GM12878 (cell line): ENCODE measurements at regions not wholly inside any gene's neighbourhood (a gene's known extent, or its start where the extent isn't known, plus 50 kb on each side); places are given as distances from the start of the nearest gene placed in this dataset.

Source experiments
- ATAC-seq: fragments of 200-7000 bp; cut with Tn5 transposase; 3 replicates; pipeline ENCODE4 v1.9.1; 2020; ENCODE audit warnings: mild to moderate bottlenecking, moderate library complexity
- BruUV-seq: library from RNA; stranded (reverse); fragments of 400-500 nt; replicated peaks from 2 replicates; lab custom pipeline; 2021; lab: Mats Ljungman, UMichigan
- CTCF ChIA-PET: fragments of 300-600 bp; sonication (Branson Sonifier 250); formaldehyde crosslinking; extraction: SDS; loops from one replicate; lab custom pipeline; 2021; ENCODE audit warnings: inconsistent platforms; lab: Yijun Ruan, JAX
- POLR2A ChIA-PET: fragments of 350-600 bp; formaldehyde crosslinking; extraction: SDS; loops from one replicate; lab custom pipeline; 2021; ENCODE audit warnings: inconsistent platforms; lab: Charles Lee
- RAD21 ChIA-PET: fragments of 300-600 bp; sonication (Branson Sonifier 250); formaldehyde crosslinking; loops from one replicate; lab custom pipeline; 2023; ENCODE audit warnings: antibody characterized with exemption; ENCODE audit not compliant: unreplicated experiment; lab: Charles Lee
- SMC1A ChIA-PET: fragments of 300-600 bp; sonication (Branson Sonifier 250); formaldehyde crosslinking; loops from one replicate; lab custom pipeline; 2023; ENCODE audit not compliant: unreplicated experiment, uncharacterized antibody; lab: Charles Lee
- DNase-seq: peaks from one replicate; pipeline ENCODE4 v3.0.0-alpha.2; 2011; ENCODE audit warnings: low read depth, low spot score
- FAIRE-seq: peaks from 3 replicates; lab custom pipeline; 2011; peaks lifted over from hg19 to GRCh38; lab: Jason Lieb, UNC
- H2AFZ ChIP-seq: 2 replicates; pipeline ENCODE4 v1.6.0; 2011; ENCODE audit warnings: low read depth, low read length, control low read depth; ENCODE audit not compliant: control insufficient read depth
- H3K27ac ChIP-seq: 2 replicates; pipeline ENCODE4 v1.5.1; 2011; ENCODE audit warnings: control low read depth; ENCODE audit not compliant: control insufficient read depth, insufficient read depth
- H3K27me3 ChIP-seq, 2 experiments: replicated peaks in 1 of 2; 2 replicates each; pipeline versions ENCODE4 v1.6.0 to v1.6.1; 2011; ENCODE audit warnings: low read length in 1 of 2; ENCODE audit not compliant: control insufficient read depth in 2 of 2, insufficient read depth in 2 of 2
- H3K36me3 ChIP-seq, 2 experiments: 2 replicates each; pipeline ENCODE4 v1.5.1; 2011; ENCODE audit warnings: low read length in 1 of 2; ENCODE audit not compliant: control insufficient read depth in 2 of 2, insufficient read depth in 2 of 2
- H3K4me1 ChIP-seq: 2 replicates; pipeline ENCODE4 v1.6.1; 2011; ENCODE audit warnings: mild to moderate bottlenecking, low read length, moderate library complexity, mixed read lengths; ENCODE audit not compliant: control insufficient read depth, insufficient read depth
- H3K4me2 ChIP-seq: 2 replicates; pipeline ENCODE4 v1.6.0; 2011; ENCODE audit warnings: control low read depth; ENCODE audit not compliant: control insufficient read depth, insufficient read depth
- H3K4me3 ChIP-seq: fragments of 200-600 bp; sonication (generic); 2 replicates; pipeline ENCODE4 v1.5.1; 2016
- H3K79me2 ChIP-seq: 2 replicates; pipeline ENCODE4 v1.6.0; 2011; ENCODE audit warnings: low read length; ENCODE audit not compliant: control insufficient read depth, insufficient read depth
- H3K9ac ChIP-seq: 2 replicates; pipeline ENCODE4 v1.8.0; 2011; ENCODE audit warnings: low read length, control low read depth, mixed read lengths; ENCODE audit not compliant: control insufficient read depth, insufficient read depth
- H3K9me3 ChIP-seq: replicated peaks from 3 replicates; pipeline ENCODE4 v1.5.1; 2011; ENCODE audit warnings: mild to moderate bottlenecking, low read length; ENCODE audit not compliant: control insufficient read depth, insufficient read depth
- H4K20me1 ChIP-seq: 2 replicates; pipeline ENCODE4 v1.6.0; 2011; ENCODE audit not compliant: control insufficient read depth, insufficient read depth
- MYC ChIP-seq: IDR thresholded peaks from 2 replicates; pipeline ENCODE4 v1.6.1; 2011; ENCODE audit warnings: mild to moderate bottlenecking, low read length, moderate library complexity, inconsistent platforms; ENCODE audit not compliant: insufficient read depth, insufficient replicate concordance, insufficient read length, severe bottlenecking
- SRF ChIP-seq, 2 experiments: IDR thresholded peaks; 2 replicates each; pipeline ENCODE4 v1.6.1; 2011; ENCODE audit warnings: low read depth in 2 of 2, low read length in 2 of 2, mild to moderate bottlenecking in 1 of 2, moderate library complexity in 1 of 2
- WGBS: methylation state at CpG from one replicate; pipeline ENCODE4 v1.1.6; 2016; ENCODE audit warnings: low lambda C conversion rate; ENCODE audit not compliant: insufficient replicate concordance, insufficient coverage; ENCODE audit errors: missing lambda C conversion rate; 5-methylcytosine and 5-hydroxymethylcytosine counted together
- in situ Hi-C: fragments of 300-500 bp; cut with MboI; formaldehyde crosslinking; loops from 9 replicates; pipeline ENCODE4 v1.14.3; 2018; ENCODE audit warnings: mixed read lengths
- intact Hi-C: fragments of 100-400 bp; cut with micrococcal nuclease; formaldehyde crosslinking; loops from one replicate; pipeline ENCODE4 v1.14.2; 2022; ENCODE audit not compliant: unreplicated experiment
- TF ChIP-seq, protein P1 (sequence below): IDR thresholded peaks from 2 replicates; pipeline ENCODE4 v1.6.1; 2011; ENCODE audit warnings: low read depth, low read length, improper control_type of control experiment, borderline replicate concordance
- TF ChIP-seq, protein P2 (sequence below), 3 experiments: IDR thresholded peaks in 2 of 3; conservative IDR thresholded peaks in 1 of 3; 2 replicates each; pipeline ENCODE4 v1.5.1; 2011; ENCODE audit warnings: low read depth in 3 of 3, low read length in 3 of 3, mild to moderate bottlenecking in 3 of 3, control low read depth in 2 of 3, moderate library complexity in 2 of 3, inconsistent platforms in 1 of 3, mixed read lengths in 1 of 3; ENCODE audit not compliant: control insufficient read depth in 2 of 3, insufficient read depth in 1 of 3; ENCODE audit errors: extremely low read depth in 1 of 3
- TF ChIP-seq, protein P3 (sequence below): fragments of 450-650 bp; formaldehyde crosslinking; IDR thresholded peaks from 2 replicates; pipeline ENCODE4 v1.4.0; 2020; ENCODE audit warnings: mild to moderate bottlenecking, moderate library complexity

DNA sequence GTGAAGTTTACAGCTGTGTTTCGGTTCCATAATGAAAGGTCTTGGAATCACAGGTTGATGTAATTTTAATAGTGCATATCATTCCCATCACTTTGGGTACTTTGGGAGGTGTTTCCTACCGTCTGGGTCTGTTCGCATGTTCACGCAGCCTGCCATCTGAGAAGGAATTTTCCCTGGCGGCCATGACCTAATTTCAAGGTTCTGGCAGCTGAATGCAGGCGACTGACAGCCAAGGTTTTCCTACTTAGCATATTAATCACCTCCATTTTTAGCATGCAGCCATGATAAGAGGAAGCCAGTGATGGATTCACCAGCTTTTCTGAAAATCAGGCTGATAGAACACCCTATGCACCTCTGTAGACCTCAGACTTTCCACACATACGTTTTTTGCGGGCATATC, 319.1 kb upstream of the TMEM229A start (continued):
- TF ChIP-seq, protein P1, sequence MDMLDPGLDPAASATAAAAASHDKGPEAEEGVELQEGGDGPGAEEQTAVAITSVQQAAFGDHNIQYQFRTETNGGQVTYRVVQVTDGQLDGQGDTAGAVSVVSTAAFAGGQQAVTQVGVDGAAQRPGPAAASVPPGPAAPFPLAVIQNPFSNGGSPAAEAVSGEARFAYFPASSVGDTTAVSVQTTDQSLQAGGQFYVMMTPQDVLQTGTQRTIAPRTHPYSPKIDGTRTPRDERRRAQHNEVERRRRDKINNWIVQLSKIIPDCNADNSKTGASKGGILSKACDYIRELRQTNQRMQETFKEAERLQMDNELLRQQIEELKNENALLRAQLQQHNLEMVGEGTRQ = no peak
- TF ChIP-seq MYC (no peak), SRF (IDR thresholded peaks at IDR 0.05; ENCODE audit: low read depth in 2 of 2, low read length in 2 of 2) (no peak)
- TF ChIP-seq, protein P2, sequence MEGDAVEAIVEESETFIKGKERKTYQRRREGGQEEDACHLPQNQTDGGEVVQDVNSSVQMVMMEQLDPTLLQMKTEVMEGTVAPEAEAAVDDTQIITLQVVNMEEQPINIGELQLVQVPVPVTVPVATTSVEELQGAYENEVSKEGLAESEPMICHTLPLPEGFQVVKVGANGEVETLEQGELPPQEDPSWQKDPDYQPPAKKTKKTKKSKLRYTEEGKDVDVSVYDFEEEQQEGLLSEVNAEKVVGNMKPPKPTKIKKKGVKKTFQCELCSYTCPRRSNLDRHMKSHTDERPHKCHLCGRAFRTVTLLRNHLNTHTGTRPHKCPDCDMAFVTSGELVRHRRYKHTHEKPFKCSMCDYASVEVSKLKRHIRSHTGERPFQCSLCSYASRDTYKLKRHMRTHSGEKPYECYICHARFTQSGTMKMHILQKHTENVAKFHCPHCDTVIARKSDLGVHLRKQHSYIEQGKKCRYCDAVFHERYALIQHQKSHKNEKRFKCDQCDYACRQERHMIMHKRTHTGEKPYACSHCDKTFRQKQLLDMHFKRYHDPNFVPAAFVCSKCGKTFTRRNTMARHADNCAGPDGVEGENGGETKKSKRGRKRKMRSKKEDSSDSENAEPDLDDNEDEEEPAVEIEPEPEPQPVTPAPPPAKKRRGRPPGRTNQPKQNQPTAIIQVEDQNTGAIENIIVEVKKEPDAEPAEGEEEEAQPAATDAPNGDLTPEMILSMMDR (IDR thresholded peaks at IDR 0.05 in 2 of 3, conservative IDR thresholded peaks at IDR 0.05 in 1 of 3; ENCODE audit: control insufficient read depth in 2 of 3, extremely low read depth in 1 of 3, insufficient read depth in 1 of 3, low read depth in 3 of 3, low read length in 3 of 3) = no peak

DNA sequence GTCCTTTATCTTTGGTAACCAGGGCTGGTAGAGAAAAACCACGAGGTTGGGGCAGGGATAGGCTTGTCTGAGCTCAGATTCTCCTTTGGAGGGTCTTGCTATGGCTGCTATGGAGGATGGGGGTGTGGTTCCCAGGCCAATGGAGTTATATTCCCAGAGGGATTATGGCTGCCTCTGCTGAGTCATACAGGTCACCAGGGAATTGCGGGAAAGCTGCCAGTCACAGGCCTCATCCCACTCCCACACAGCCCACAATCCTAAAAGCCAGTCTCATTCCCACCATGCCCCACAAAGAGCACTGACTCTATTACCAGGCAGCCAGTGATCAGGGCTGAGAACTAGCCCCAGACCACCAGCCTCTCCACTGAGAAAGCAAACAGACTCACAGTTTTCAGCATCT, 316.6 kb upstream of the TMEM229A start:
- FAIRE-seq (no peak), DNase-seq (no peak), ATAC-seq (no peak)
- CTCF ChIA-PET = no interaction called here
- H3K27ac ChIP-seq = no peak overlapping the region
- H3K4me3 ChIP-seq = no peak overlapping the region
- no peaks in the 10 kb centered on the region for H3K27me3 ChIP-seq
- intact Hi-C loops = no loop called here
- RAD21 ChIA-PET = no interaction called here
- SMC1A ChIA-PET = no interaction called here
- WGBS = 22% methylated on average over 2 of the region's 2 CpGs
- BruUV-seq = no TSS peak
- POLR2A ChIA-PET = no interaction called here
- no peak overlapping the region for H3K4me2 ChIP-seq
- H3K9ac ChIP-seq = no peak overlapping the region
- H3K79me2 ChIP-seq = no peaks in the 10 kb centered on the region
- H2AFZ ChIP-seq = no peak overlapping the region
- H3K9me3 ChIP-seq = no peaks in the 10 kb centered on the region
- TF ChIP-seq, protein P3, sequence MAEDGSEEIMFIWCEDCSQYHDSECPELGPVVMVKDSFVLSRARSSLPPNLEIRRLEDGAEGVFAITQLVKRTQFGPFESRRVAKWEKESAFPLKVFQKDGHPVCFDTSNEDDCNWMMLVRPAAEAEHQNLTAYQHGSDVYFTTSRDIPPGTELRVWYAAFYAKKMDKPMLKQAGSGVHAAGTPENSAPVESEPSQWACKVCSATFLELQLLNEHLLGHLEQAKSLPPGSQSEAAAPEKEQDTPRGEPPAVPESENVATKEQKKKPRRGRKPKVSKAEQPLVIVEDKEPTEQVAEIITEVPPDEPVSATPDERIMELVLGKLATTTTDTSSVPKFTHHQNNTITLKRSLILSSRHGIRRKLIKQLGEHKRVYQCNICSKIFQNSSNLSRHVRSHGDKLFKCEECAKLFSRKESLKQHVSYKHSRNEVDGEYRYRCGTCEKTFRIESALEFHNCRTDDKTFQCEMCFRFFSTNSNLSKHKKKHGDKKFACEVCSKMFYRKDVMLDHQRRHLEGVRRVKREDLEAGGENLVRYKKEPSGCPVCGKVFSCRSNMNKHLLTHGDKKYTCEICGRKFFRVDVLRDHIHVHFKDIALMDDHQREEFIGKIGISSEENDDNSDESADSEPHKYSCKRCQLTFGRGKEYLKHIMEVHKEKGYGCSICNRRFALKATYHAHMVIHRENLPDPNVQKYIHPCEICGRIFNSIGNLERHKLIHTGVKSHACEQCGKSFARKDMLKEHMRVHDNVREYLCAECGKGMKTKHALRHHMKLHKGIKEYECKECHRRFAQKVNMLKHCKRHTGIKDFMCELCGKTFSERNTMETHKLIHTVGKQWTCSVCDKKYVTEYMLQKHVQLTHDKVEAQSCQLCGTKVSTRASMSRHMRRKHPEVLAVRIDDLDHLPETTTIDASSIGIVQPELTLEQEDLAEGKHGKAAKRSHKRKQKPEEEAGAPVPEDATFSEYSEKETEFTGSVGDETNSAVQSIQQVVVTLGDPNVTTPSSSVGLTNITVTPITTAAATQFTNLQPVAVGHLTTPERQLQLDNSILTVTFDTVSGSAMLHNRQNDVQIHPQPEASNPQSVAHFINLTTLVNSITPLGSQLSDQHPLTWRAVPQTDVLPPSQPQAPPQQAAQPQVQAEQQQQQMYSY (CRISPR knock-in tag) = no peak
- H3K4me1 ChIP-seq = no peaks in the 10 kb centered on the region
- H4K20me1 ChIP-seq = no peaks in the 10 kb centered on the region
- H3K36me3 ChIP-seq = no peaks in the 10 kb centered on the region
- in situ Hi-C loops = no loop called here
